Naive thymus-derived CD4-positive, alpha-beta T cell (primary cell): ENCODE measurements at regions not wholly inside any gene's neighbourhood (a gene's known extent, or its start where the extent isn't known, plus 50 kb on each side); places are given as distances from the start of the nearest gene placed in this dataset.
"Not testable (repeated sequence)": the region's sequence is repeated elsewhere in the genome, so short reads cannot be mapped to it uniquely, and the experiment has no call there.

Experiments
- ATAC-seq: fragments of 150-1000 bp; cut with Tn5 transposase; 2 replicates; pipeline ENCODE4 v1.10.0; 2021; ENCODE audit warnings: mild to moderate bottlenecking, moderate library complexity
- CTCF ChIA-PET: fragments of 350-600 bp; sonication (Branson Sonifier 250); formaldehyde crosslinking; loops from one replicate; lab custom pipeline; 2021; ENCODE audit warnings: antibody characterized with exemption; lab: Charles Lee
- POLR2A ChIA-PET: fragments of 350-600 bp; sonication (Branson Sonifier 250); formaldehyde crosslinking; loops from one replicate; lab custom pipeline; 2021; ENCODE audit warnings: antibody characterized with exemption, inconsistent platforms; lab: Charles Lee
- DNase-seq, 9 donors: peaks; one replicate each; pipeline versions ENCODE4 v3.0.0 to v3.0.0-alpha.2; 2020 to 2022; ENCODE audit warnings: mixed read lengths in 1 of 9
- H3K27ac ChIP-seq: one replicate; pipeline ENCODE4 v1.7.0; 2013; ENCODE audit warnings: mild to moderate bottlenecking, low read depth, low read length, moderate library complexity
- H3K27me3 ChIP-seq, 2 donors: one replicate each; pipeline ENCODE4 v1.7.0; 2013; ENCODE audit warnings: low read length in 2 of 2, mild to moderate bottlenecking in 2 of 2, moderate library complexity in 2 of 2; ENCODE audit not compliant: control insufficient read depth in 2 of 2, insufficient read depth in 2 of 2
- H3K36me3 ChIP-seq, 3 experiments: 1 replicate in 2 of 3; 2 replicates in 1 of 3; pipeline ENCODE4 v1.7.0; 2013; ENCODE audit warnings: low read length in 3 of 3, mild to moderate bottlenecking in 3 of 3, moderate library complexity in 1 of 3; ENCODE audit not compliant: insufficient read depth in 3 of 3, control insufficient read depth in 2 of 3
- H3K4me1 ChIP-seq, 2 donors: one replicate each; pipeline ENCODE4 v1.7.0; 2013; ENCODE audit warnings: low read length in 2 of 2, mild to moderate bottlenecking in 2 of 2, moderate library complexity in 1 of 2; ENCODE audit not compliant: control insufficient read depth in 2 of 2, insufficient read depth in 2 of 2
- H3K4me3 ChIP-seq: 2 replicates; pipeline ENCODE4 v1.7.0; 2013; ENCODE audit warnings: mild to moderate bottlenecking, low read length
- H3K9me3 ChIP-seq, 3 experiments: 1 replicate in 2 of 3; 2 replicates in 1 of 3; pipeline ENCODE4 v1.7.0; 2013; ENCODE audit warnings: low read length in 3 of 3; ENCODE audit not compliant: control insufficient read depth in 2 of 3
- H3K27ac Mint-ChIP-seq, 9 donors: one replicate each; pipeline ENCODE4 v1.8.0; 2020 to 2022; ENCODE audit warnings: mixed read lengths in 9 of 9, mild to moderate bottlenecking in 8 of 9, moderate library complexity in 5 of 9, inconsistent platforms in 2 of 9
- H3K27me3 Mint-ChIP-seq, 5 donors: one replicate each; pipeline ENCODE4 v1.8.0; 2021 to 2022; ENCODE audit warnings: mixed read lengths in 5 of 5, mild to moderate bottlenecking in 1 of 5
- H3K36me3 Mint-ChIP-seq, 5 donors: one replicate each; pipeline ENCODE4 v1.8.0; 2020 to 2022; ENCODE audit warnings: mixed read lengths in 5 of 5, mild to moderate bottlenecking in 3 of 5, inconsistent platforms in 1 of 5
- H3K4me1 Mint-ChIP-seq, 7 donors: one replicate each; pipeline ENCODE4 v1.8.0; 2020 to 2022; ENCODE audit warnings: mixed read lengths in 7 of 7, mild to moderate bottlenecking in 3 of 7, inconsistent platforms in 1 of 7
- H3K4me3 Mint-ChIP-seq, 10 donors: one replicate each; pipeline ENCODE4 v1.8.0; 2020 to 2022; ENCODE audit warnings: mild to moderate bottlenecking in 10 of 10, mixed read lengths in 10 of 10, moderate library complexity in 6 of 10, inconsistent platforms in 2 of 10
- H3K9me3 Mint-ChIP-seq, 11 donors: one replicate each; pipeline ENCODE4 v1.8.0; 2020 to 2022; ENCODE audit warnings: mixed read lengths in 11 of 11, mild to moderate bottlenecking in 4 of 11, inconsistent platforms in 1 of 11, moderate library complexity in 1 of 11
- intact Hi-C, 2 donors: fragments of 100-400 bp; cut with micrococcal nuclease; formaldehyde crosslinking; loops; one replicate each; pipeline ENCODE4 v1.15.1; 2023

GRCh38 chrX:18102006-18102405, 118.7 kb downstream of the BEND2 start:
- H3K4me3 ChIP-seq: no peak overlapping the region
- no peaks in the 10 kb centered on the region for H3K9me3 ChIP-seq
- Mint-ChIP-seq H3K36me3 (no peaks in the 10 kb centered on the region), H3K27ac (no peak overlapping the region), H3K27me3 (peaks cover 3 to 28% (median 18%) of the 10 kb centered on the region in 5 donors), H3K4me1 (peaks cover 0 to 2% (median 0%) of the 10 kb centered on the region in 7 donors), H3K4me3 (no peak overlapping the region), H3K9me3 (peaks cover 0 to 6% (median 0%) of the 10 kb centered on the region in 11 donors)
- H3K27me3 ChIP-seq: peaks cover 0 to 3% of the 10 kb centered on the region in 2 donors
- H3K36me3 ChIP-seq: no peaks in the 10 kb centered on the region
- ChIA-PET POLR2A (no interaction called here), CTCF (no interaction called here)
- no peaks in the 10 kb centered on the region for H3K4me1 ChIP-seq
- DNase-seq (no peak), ATAC-seq (no peak)
- intact Hi-C loops: no loop called here
- H3K27ac ChIP-seq: no peak overlapping the region

GRCh38 chrX:18101087-18101486, 119.6 kb downstream of the BEND2 start:
- intact Hi-C loops: no loop called here
- Histone ChIP-seq H3K4me1 (no peaks in the 10 kb centered on the region), H3K9me3 (no peaks in the 10 kb centered on the region), H3K27me3 (peaks cover 0 to 3% of the 10 kb centered on the region in 2 donors), H3K4me3 (no peak overlapping the region), H3K36me3 (no peaks in the 10 kb centered on the region), H3K27ac (no peak overlapping the region)
- Mint-ChIP-seq H3K4me1 (peaks cover 0 to 2% (median 0%) of the 10 kb centered on the region in 7 donors), H3K36me3 (no peaks in the 10 kb centered on the region), H3K27ac (no peak overlapping the region), H3K4me3 (no peak overlapping the region), H3K27me3 (peaks cover 3 to 28% (median 18%) of the 10 kb centered on the region in 5 donors), H3K9me3 (peaks cover 0 to 6% (median 0%) of the 10 kb centered on the region in 11 donors)
- ChIA-PET CTCF (no interaction called here), POLR2A (no interaction called here)
- no peak for DNase-seq
- ATAC-seq: no peak

- no peak overlapping the region for H3K4me3 Mint-ChIP-seq
- ATAC-seq: no peak
- Histone ChIP-seq H3K27me3 (peaks cover 0 to 3% of the 10 kb centered on the region in 2 donors), H3K36me3 (no peaks in the 10 kb centered on the region), H3K4me3 (no peak overlapping the region), H3K9me3 (no peaks in the 10 kb centered on the region), H3K4me1 (no peaks in the 10 kb centered on the region), H3K27ac (no peak overlapping the region)
- peaks cover 0 to 2% (median 0%) of the 10 kb centered on the region in 7 donors for H3K4me1 Mint-ChIP-seq
- ChIA-PET POLR2A (no interaction called here), CTCF (no interaction called here)
- no peak for DNase-seq
- H3K27ac Mint-ChIP-seq: no peak overlapping the region
- H3K36me3 Mint-ChIP-seq: no peaks in the 10 kb centered on the region
- intact Hi-C loops: no loop called here
- peaks cover 3 to 28% (median 18%) of the 10 kb centered on the region in 5 donors for H3K27me3 Mint-ChIP-seq
- peaks cover 0 to 6% (median 0%) of the 10 kb centered on the region in 11 donors for H3K9me3 Mint-ChIP-seq
Measured at GRCh38 chrX:18099745-18100144, 120.9 kb downstream of the BEND2 start.

- Mint-ChIP-seq H3K36me3 (no peaks in the 10 kb centered on the region), H3K4me1 (peaks cover 0 to 2% (median 0%) of the 10 kb centered on the region in 7 donors), H3K27ac (no peak overlapping the region), H3K4me3 (no peak overlapping the region), H3K9me3 (peaks cover 0 to 5% (median 0%) of the 10 kb centered on the region in 11 donors), H3K27me3 (peaks cover 3 to 28% (median 18%) of the 10 kb centered on the region in 5 donors)
- H3K4me3 ChIP-seq: no peak overlapping the region
- no peaks in the 10 kb centered on the region for H3K9me3 ChIP-seq
- intact Hi-C loops: no loop called here
- ChIA-PET POLR2A (no interaction called here), CTCF (interaction anchor here (0.6 kb wide), 1 partner anchor 28 kb away, joined by 4 read pairs; no protein-coding TSS in a partner anchor)
- H3K27me3 ChIP-seq: peaks cover 0 to 3% of the 10 kb centered on the region in 2 donors
- ATAC-seq (no peak), DNase-seq (no peak)
- H3K4me1 ChIP-seq: no peaks in the 10 kb centered on the region
- no peaks in the 10 kb centered on the region for H3K36me3 ChIP-seq
- H3K27ac ChIP-seq: no peak overlapping the region
Measured at GRCh38 chrX:18098763-18099162, 121.9 kb downstream of the BEND2 start.

GRCh38 chrX:18076434-18076833, 144.3 kb downstream of the BEND2 start:
- Mint-ChIP-seq H3K36me3 (no peaks in the 10 kb centered on the region), H3K4me1 (no peaks in the 10 kb centered on the region), H3K27ac (no peak overlapping the region), H3K4me3 (no peak overlapping the region), H3K9me3 (no peaks in the 10 kb centered on the region), H3K27me3 (peaks cover 0 to 5% (median 0%) of the 10 kb centered on the region in 5 donors)
- Histone ChIP-seq H3K4me3 (no peak overlapping the region), H3K9me3 (no peaks in the 10 kb centered on the region), H3K27me3 (no peaks in the 10 kb centered on the region), H3K4me1 (no peaks in the 10 kb centered on the region), H3K36me3 (no peaks in the 10 kb centered on the region), H3K27ac (no peak overlapping the region)
- ChIA-PET CTCF (no interaction called here), POLR2A (no interaction called here)
- intact Hi-C loops: no loop called here
- ATAC-seq (no peak), DNase-seq (no peak)

GRCh38 chrX:18075603-18076002, 145.1 kb downstream of the BEND2 start:
- intact Hi-C loops: no loop called here
- H3K4me1 ChIP-seq: no peaks in the 10 kb centered on the region
- H3K4me1 Mint-ChIP-seq: no peaks in the 10 kb centered on the region

GRCh38 chrX:18068045-18068444, 152.6 kb downstream of the BEND2 start:
- H3K27me3 Mint-ChIP-seq, H3K36me3 ChIP-seq, H3K4me1 ChIP-seq, H3K27ac ChIP-seq, POLR2A ChIA-PET, H3K4me3 ChIP-seq, H3K4me3 Mint-ChIP-seq, H3K27ac Mint-ChIP-seq, ATAC-seq, H3K9me3 Mint-ChIP-seq, DNase-seq, H3K4me1 Mint-ChIP-seq, H3K9me3 ChIP-seq, H3K36me3 Mint-ChIP-seq, H3K27me3 ChIP-seq, intact Hi-C loops, CTCF ChIA-PET: not testable (repeated sequence)

More at GRCh38 chrX:18075603-18076002, 145.1 kb downstream of the BEND2 start:
- ChIA-PET CTCF (no interaction called here), POLR2A (no interaction called here)
- DNase-seq (no peak), ATAC-seq (no peak)
- Histone ChIP-seq H3K36me3 (no peaks in the 10 kb centered on the region), H3K9me3 (no peaks in the 10 kb centered on the region), H3K4me3 (no peak overlapping the region), H3K27ac (no peak overlapping the region), H3K27me3 (no peaks in the 10 kb centered on the region)
- Mint-ChIP-seq H3K27ac (no peak overlapping the region), H3K9me3 (no peaks in the 10 kb centered on the region), H3K36me3 (no peaks in the 10 kb centered on the region), H3K27me3 (peaks cover 0 to 5% (median 0%) of the 10 kb centered on the region in 5 donors), H3K4me3 (no peak overlapping the region)
